Renal cortex interstitium (tissue), 11 donors: ENCODE measurements at regions not wholly inside any gene's neighbourhood (a gene's known extent, or its start where the extent isn't known, plus 50 kb on each side); places are given as distances from the start of the nearest gene placed in this dataset.
"Not testable (repeated sequence)": the region's sequence is repeated elsewhere in the genome, so short reads cannot be mapped to it uniquely, and the experiment has no call there.

Experiments
- DNase-seq, 11 donors: peaks; one replicate each; pipeline ENCODE4 v3.0.0-alpha.2; 2013; ENCODE audit warnings: low read depth in 9 of 11, low spot score in 4 of 11; ENCODE audit errors: extremely low read depth in 1 of 11

DNA sequence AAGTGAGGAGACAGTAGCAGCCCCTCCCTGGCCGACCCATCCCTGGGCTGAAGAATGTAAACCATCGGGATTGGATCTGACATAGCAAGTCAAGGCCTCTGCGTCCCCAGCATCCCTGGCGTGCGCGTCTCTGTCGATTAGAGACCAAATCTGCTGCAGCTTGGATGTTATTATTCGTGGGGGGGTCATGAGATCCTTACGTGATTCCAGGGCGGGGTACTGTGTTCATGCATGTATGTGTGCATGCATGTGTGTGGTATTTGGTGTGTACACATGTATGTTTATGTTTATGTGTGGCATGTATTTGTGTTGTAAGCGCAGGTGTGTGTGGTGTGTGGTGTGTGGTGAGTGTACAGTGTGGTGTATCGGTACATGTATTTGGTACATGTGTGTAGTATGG, 741.8 kb upstream of the SALL3 start:
- DNase-seq: no peak

DNA sequence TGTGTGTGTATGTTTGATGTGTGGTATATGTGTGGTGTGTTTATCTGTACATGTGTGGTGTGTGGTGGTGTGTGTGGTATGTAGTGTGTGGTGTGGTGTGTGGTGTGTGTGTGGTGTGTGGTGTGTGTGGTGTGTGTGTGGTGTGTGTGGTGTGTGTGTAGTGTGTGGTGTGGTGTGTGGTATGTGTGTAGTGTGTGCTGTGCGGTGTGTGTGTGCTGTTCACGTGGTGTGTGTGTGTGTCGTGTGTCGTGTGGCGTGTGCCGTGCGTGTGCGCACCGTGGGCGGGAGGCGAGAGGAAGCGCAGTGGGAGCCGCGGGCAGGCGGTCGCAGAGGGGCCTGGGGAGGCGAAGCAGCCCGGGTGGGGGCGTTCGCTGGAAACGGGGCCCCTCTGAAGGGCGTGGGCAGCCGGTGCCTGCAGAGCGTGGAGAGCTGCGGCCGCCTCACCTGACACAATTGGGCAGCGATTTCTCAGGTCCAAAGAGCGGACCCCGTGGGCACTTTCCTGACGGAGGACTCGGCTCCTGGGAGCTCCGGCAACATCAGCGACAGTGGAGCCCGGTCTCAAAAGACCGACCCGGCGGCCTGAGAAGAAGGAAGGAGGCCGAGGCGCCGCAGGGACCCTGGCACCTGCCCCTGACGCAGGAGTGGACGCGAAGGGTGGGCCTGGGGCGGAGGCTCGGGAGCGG, 741.1 kb upstream of the SALL3 start:
- no peak for DNase-seq

DNA sequence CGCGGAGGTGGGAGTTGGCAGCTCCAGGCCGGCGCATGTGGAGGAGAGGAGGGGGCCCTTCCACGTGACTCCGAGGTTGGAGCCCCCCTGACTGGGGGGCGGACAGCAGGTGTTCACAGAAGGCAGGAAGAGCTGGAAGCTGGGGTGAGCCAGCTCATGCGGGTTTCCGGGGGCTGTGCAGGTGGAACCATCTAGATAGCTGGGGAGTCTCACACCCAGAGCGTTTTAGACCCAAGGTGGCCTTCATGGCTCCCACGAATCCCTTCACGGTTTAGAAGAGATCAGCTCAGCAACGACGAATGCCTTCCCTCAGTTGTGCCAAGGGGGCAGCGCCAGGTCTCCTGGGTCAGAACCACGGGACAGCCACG, 740.5 kb upstream of the SALL3 start:
- no peak for DNase-seq

DNA sequence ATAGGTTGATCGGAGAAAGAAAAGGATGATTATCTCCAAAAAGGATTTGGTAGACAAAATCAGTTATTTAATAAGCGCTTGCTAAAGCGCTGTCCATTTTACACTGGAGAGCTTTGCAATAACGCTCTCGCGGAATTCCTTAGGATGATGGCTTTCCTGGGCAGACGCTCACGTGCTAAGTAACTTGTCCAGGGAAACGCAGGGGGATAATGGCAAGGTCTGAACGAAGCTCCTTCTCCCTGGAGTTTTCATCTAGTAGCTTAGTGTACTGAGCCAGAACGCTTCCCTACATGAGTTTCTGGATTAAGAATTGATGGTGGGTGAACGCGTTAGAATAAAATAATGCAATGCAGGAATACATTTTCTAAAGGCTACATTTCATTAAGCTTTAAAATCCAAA, 739.5 kb upstream of the SALL3 start:
- no peak for DNase-seq

DNA sequence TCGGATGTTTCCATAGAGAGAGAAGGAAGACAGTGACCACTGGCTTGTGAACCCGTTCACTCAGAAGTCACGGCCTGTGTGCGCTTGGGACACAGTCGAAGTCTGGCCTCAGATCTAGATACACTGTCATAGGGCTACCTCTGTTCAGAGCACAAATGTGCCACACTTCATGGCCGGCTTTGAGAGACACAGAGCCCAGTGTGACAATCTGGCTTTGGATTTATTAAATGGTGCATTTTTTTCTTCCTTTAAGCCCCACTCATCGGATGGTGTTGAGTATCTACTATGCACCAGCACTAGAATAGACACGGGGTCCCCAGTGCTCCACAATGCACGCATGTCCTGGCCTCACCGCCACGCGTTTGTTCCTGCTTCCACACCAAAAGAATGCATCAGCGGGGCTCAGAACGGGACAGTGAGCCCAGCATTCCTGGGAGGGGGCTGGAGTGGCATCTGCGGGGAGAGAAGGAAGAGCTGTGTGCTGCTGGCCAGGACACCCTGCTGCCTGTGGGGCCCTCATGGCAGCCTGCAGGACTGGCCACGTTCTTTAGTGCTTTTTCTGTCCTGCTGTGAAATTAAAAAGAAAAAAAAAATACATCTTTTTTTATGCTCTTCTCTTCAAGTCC, 738.9 kb upstream of the SALL3 start:
- DNase-seq: no peak

DNA sequence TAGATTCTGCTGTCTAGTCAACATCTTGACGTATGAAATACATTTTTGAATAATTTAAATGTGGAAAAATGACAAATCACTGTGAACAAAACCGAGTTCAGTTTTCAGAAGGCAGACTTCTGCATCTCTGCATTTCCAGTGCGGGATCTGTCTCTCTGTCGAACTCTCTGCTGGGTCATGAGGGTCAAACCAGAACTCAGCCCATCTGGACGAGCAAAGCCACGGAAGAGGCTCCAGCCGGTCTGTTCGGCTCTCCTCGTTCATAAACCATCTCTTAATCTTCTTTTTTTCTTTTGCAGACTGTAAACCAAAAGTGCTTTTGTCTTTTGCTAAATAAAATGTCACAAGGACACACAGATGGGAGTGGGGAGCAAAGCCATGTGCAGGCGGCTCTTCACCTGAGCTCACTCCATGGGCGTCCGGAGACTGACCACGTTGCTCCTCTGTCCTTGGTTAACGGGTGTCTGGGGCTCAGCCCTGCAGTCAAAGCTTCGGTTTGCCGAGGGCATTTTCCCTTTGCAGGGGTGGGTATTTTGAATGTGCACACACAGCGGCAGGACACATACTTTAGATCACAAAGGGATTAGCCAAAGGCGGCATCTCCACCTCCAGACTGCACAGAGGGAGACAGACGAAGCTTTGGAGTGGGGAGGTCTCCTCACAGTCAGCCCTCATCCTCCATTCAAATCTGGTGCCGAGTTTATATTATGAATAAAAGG, 737.9 kb upstream of the SALL3 start:
- no peak for DNase-seq

DNA sequence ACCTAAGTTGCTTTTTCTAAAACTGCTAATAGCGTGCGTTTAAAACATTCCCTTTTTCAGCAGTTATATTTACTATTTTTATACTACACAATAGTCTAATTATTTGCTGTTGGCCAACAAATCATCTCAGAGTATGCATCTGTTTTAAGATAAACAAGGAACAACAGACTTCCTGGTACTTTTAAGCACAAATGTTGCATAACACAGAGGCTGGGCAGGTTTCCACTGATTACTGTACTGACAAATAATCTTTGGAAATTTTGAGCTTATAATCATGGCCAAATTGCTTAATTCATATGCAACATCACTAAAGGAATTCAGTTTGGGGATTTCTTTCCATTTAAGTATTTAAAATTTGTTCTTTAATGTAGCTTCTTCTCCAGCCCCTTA, 737.4 kb upstream of the SALL3 start:
- DNase-seq: no peak

DNA sequence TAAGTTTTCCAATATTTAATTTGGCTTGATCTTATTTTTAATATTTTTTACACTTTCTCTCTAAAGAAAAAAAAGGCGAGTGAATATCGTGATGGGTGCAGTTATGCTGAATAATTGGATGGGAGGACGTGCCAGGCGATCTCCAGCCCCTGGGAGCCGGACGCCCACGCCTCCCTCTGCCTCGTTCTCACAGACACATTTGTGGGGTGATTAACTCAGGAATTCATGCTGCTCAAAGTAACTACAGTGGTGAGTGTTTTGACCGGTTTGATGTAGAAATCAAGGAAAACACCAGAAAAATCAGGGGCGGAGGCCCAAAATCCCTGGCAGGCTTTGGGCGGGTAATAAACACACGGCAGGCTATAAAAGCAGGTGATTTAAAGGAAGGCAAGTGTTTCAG, 736.8 kb upstream of the SALL3 start:
- peak in 8 of 11 donors; percentile 19 to 59 (median 51) for DNase-seq

DNA sequence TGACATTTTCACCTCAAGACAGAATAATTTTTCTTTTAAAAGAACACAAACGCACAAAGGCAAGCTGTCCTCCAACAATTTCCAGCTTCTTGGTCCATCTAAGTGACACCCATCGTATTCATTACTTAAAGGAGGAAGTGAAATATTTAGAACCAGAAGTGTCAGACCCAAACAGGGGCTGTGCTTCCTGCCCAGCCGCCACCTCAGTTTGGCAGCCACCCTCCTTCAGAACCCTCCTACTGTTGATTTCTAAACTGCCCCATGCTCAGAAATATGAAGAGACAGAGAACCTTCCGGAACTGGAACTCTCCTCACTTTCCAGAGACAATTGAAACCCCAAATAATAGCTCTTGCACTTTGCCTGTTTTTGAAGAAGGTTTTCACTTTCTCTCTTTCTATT, 734.8 kb upstream of the SALL3 start:
- no peak for DNase-seq

DNA sequence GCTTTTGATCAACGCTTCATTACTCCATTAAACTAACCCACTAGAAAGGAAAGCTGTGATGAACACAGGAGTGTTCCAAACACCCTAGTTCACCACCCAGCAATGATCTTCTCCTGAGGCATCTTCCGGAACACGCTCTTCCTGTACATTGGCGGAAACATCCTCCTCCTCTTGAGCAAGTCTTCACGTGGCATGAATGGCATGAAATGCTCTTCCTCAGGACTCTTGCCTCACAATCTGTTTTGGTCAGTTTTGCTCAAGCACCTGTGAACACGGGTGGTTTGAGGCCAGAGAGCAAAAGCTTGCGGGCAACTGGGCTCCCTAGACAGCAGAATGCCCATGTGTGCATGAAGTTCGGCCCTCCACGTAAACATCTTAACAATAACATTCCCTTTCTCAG, 734.2 kb upstream of the SALL3 start:
- DNase-seq: no peak

DNA sequence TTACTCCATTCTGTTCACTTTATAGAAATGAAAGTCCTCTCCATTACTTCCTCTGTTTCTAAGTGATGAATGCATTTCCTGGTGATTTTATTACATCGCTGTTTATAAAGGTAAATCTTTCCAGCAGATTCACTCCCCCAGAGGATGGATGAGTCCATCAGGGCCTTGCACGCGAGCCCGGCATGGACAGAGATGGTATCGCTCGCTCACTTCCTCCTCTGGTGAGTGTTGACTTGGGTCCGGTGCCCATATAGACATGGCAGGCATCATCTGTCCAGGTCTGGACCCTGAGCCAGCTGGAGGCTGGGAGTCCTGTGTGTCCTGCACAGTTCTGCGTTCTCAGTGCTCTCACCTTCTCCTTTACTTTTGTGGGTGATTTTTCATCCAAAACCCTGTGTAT, 733.6 kb upstream of the SALL3 start:
- DNase-seq: peak in 1 of 11 donors; percentile 22

DNA sequence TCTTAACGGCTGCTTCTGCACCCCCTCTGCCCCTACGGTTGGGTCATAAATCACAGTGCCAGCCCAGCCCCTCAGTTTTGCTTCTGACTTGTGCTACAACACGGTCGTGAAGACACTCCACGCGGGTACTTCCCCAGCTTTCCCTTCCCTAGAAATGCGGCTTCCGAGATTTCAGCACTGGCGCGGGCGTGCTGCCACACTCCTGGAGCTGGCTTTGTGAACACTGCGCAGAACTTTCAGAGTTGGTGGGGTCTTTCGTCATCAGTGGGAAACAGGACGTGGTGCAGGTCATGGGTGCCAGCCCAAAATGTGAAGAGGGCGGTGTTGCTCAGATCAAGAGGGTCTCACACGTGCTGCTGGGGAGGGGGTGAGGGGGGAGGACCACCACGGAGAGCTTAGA, 733.0 kb upstream of the SALL3 start:
- no peak for DNase-seq

DNA sequence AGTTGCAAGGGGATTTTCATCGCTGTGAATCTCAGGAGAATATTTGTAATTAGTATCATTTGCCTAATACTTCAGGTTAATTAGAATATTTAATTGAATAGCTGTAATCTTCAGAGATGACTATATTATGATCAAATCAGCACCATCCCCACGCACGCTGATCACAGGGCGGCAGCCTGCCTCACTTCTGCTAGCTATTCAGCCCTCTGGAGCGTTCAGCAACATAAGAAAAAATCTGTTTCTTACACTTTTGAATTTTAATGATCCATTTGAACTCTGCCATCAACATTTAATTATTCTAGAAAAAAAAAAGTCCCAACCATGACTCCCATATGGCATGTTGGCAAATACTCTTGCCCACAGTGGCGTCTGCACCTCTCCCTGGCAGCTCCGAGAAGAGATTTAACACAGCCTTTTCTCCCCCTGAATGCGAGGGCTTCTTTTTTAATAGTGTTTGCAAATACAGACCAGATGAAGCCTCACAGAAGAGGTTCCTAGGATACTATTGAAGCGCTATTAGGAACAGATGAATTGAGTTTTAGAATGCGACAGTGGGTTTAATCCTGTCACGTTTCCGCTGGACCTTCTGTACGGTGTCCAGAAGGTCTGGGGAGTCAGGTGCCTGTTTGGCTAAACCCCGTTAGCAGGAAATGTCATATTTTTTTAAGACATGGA, 731.9 kb upstream of the SALL3 start:
- no peak for DNase-seq

DNA sequence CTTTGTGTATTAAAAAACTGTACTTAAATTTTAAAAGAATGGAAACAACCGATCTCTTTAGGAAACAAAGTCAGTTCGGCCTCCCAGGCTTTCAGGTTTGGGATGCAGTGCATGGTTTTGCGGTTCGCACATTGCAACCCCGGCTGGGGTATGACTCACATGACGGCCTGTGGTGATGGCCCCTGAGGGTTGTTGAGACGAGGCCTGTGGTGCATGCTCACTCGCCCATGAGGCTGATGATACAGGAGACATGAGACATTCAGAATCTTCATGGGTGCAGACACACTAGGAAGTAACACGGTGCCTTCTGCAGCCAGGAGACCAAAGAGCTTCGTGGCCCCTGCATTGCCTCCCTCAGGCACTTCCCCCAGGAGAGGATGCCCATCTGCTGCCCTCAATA, 724.6 kb upstream of the SALL3 start:
- no peak for DNase-seq

DNA sequence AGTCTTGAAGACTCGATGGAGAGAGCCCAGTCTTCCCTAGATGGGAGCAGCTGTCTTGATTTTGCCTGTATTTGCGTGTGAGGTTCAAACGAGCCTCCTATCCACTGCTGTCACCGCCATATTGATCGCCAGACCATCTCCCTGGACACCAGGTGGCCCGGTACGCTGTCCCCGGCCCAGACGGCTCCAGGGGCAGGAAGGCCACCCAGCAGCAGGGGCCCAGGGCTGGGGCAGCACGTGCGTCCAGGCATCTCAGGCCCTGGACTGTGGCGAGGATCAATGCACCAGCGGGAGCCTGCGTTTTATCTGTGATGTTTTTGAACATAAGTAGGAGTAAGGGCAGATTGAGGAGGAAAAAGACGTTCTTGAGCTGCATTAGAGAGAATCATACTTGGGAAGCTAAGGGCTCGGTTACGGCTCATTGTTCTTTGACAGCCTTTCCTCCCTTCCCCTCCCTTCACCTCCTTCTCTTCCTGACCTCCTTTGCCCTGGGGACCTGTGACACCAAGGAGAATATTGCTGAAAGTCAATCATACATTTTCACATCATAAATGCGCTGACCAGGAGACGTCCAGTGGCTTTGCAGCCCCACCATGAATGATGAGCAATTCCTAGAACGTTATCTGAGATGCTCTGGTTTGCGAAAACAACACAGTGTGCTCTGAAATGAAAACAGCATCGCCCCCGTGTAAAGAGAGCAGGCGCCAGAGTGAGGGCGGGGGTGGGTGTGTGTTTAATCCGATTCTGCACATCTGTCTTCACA, 711.2 kb upstream of the SALL3 start:
- peak in 5 of 11 donors; percentile 22 to 47 (median 40) for DNase-seq

DNA sequence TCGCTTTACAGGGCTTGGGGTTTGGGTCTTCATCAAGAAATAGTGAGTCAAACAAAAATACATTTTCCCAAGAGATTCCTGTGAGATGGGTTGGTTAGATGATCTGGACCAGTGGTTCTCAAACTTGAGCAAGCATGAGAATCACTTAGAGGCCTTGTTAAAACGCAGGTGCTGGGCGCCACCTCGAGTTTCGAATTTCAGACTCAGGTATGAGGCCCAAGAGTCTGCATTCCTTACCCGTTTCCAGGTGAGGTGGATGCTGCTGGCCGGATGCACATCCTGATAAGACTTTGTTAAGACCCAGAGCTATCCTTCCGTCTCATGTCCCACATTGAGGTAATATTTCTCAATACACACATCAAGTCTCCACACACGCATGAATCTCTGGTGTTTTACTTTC, 707.8 kb upstream of the SALL3 start:
- DNase-seq: no peak

DNA sequence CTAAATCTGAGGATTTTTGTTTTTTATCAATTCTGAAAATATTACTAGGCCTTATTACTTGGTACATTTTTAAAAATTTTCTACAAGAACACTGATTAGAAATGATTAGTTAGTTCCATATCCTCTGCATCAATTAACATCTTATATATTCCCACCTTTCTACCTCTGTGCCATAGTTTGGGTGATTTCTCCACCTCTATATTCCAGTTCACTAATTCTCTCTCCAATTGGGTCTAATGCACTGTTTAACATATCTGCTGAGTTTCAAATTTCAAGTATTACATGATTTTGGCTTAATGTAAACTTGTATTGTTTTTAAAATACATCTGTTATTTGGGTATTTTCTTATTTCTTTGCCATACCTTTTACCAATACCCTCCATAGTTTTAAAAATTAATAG, 705.7 kb upstream of the SALL3 start:
- no peak for DNase-seq

DNA sequence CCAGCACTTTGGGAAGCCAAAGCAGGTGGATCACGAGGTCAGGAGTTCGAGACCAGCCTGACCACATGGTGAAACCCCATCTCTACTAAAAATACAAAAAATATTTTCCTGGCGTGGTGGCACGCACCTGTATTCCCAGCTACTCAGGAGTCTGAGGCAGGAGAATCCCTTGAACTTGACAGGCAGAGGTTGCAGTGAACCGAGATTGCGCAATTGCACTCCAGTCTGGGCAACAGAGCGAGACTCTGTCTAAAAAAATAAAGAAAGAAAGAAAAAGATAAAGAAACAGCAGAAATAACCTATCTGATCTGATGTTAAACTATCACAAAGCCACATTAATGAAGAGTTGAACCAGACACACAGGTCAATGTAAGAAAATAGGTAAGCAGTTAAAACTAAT, 696.2 kb upstream of the SALL3 start:
- not testable (repeated sequence) for DNase-seq

DNA sequence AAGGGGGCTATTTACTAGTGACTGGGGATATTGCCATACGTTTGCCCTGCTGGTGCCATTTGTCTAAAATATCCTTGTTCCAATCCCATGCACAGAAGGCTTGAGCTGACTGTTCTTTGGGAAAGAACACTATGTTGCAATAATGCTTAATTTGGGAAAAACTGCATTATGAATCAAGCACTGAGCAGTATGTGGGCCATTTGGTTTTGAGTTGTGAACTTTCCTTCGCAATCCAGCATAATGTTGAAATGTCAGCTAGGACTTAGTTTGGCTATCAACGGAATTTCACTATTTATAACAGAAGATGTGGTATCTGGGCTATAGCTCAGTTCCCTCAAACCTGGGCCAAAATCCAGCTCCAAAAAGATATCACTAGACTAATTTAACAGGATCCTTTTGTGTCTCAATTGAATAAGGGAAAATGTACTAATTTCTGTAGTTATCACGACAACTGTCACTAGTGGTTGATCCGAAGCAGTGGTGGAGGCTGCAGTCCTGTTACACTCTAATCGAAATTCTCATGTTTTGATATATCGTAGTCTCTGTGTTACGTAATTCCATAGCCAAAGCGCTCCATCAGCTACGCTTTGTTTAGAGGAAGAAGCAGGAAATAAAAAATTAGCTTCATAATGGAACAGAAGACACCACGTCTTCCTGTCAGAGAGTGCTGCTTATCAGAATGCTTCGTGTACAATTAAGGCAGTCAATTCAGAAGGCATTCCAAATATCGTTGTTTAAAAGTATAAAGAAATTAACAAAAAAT, 686.8 kb upstream of the SALL3 start:
- DNase-seq: no peak
